Kidney (tissue), 13 donors: ENCODE measurements at regions not wholly inside any gene's neighbourhood (a gene's known extent, or its start where the extent isn't known, plus 50 kb on each side); places are given as distances from the start of the nearest gene placed in this dataset.

Experiments
- DNase-seq, 5 donors: peaks; one replicate each; pipeline ENCODE4 v3.0.0-alpha.2; 2013 to 2020
- FAIRE-seq: peaks from 2 replicates; lab custom pipeline; 2012; peaks lifted over from hg19 to GRCh38; lab: Jason Lieb, UNC
- H3K27ac ChIP-seq, 2 donors: one replicate each; pipeline ENCODE4 v1.7.0; 2013; ENCODE audit warnings: low read depth in 2 of 2, low read length in 2 of 2, inconsistent platforms in 1 of 2
- H3K27me3 ChIP-seq: one replicate; pipeline ENCODE4 v1.7.1; 2013; ENCODE audit warnings: low read length, inconsistent platforms; ENCODE audit not compliant: control insufficient read depth, insufficient read depth
- H3K36me3 ChIP-seq, 3 donors: one replicate each; pipeline versions ENCODE4 v1.7.0 to v1.7.1; 2013; ENCODE audit warnings: low read length in 3 of 3, control low read depth in 1 of 3, inconsistent platforms in 1 of 3; ENCODE audit not compliant: insufficient read depth in 3 of 3, control insufficient read depth in 2 of 3
- H3K4me1 ChIP-seq, 3 donors: one replicate each; pipeline versions ENCODE4 v1.7.0 to v1.7.1; 2013; ENCODE audit warnings: low read length in 3 of 3, inconsistent platforms in 1 of 3, low read depth in 1 of 3; ENCODE audit not compliant: control insufficient read depth in 2 of 3, insufficient read depth in 2 of 3
- H3K4me3 ChIP-seq, 3 donors: one replicate each; pipeline versions ENCODE4 v1.7.0 to v1.8.1; 2013; ENCODE audit warnings: low read length in 3 of 3, control low read depth in 1 of 3, inconsistent platforms in 1 of 3
- H3K9ac ChIP-seq, 3 donors: one replicate each; pipeline versions ENCODE4 v1.7.0 to v1.7.1; 2013; ENCODE audit warnings: low read length in 3 of 3, control low read depth in 1 of 3, inconsistent platforms in 1 of 3
- H3K9me3 ChIP-seq, 3 donors: one replicate each; pipeline versions ENCODE4 v1.7.0 to v1.7.1; 2013; ENCODE audit warnings: low read length in 3 of 3, control low read depth in 1 of 3, inconsistent platforms in 1 of 3; ENCODE audit not compliant: control insufficient read depth in 2 of 3, insufficient read depth in 1 of 3
- intact Hi-C: fragments of 100-400 bp; cut with DNase I; formaldehyde crosslinking; loops from one replicate; pipeline ENCODE4 v1.11.1; 2022
- TF ChIP-seq, protein P1 (sequence below): IDR thresholded peaks from 3 replicates; pipeline ENCODE4 v1.5.1; 2012; ENCODE audit warnings: mild to moderate bottlenecking, moderate library complexity, borderline replicate concordance; ENCODE audit not compliant: insufficient read depth; ENCODE audit errors: extremely low read depth
- donor health status: control.
- donor health status: control.
- donor health status: control.
- donor health status: control.
- donor health status: control.
- donor health status: DM: yes; HTN: yes; CAD: no.
- donor health status: Normal renal cell carcinoma (clear cell type).

GRCh38 chr14:96705422-96706092 is 91.6 kb upstream of the VRK1 start:
- H3K4me1 ChIP-seq = no peaks in the 10 kb centered on the region
- H3K36me3 ChIP-seq = no peaks in the 10 kb centered on the region
- H3K27me3 ChIP-seq = no peaks in the 10 kb centered on the region
- H3K4me3 ChIP-seq = no peak overlapping the region
- no peaks in the 10 kb centered on the region for H3K9me3 ChIP-seq
- DNase-seq = no peak
- intact Hi-C loops = no loop called here
- no peak for FAIRE-seq
- TF ChIP-seq, protein P1, sequence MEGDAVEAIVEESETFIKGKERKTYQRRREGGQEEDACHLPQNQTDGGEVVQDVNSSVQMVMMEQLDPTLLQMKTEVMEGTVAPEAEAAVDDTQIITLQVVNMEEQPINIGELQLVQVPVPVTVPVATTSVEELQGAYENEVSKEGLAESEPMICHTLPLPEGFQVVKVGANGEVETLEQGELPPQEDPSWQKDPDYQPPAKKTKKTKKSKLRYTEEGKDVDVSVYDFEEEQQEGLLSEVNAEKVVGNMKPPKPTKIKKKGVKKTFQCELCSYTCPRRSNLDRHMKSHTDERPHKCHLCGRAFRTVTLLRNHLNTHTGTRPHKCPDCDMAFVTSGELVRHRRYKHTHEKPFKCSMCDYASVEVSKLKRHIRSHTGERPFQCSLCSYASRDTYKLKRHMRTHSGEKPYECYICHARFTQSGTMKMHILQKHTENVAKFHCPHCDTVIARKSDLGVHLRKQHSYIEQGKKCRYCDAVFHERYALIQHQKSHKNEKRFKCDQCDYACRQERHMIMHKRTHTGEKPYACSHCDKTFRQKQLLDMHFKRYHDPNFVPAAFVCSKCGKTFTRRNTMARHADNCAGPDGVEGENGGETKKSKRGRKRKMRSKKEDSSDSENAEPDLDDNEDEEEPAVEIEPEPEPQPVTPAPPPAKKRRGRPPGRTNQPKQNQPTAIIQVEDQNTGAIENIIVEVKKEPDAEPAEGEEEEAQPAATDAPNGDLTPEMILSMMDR = no peak
- H3K9ac ChIP-seq = no peak overlapping the region
- no peak overlapping the region for H3K27ac ChIP-seq

- Histone ChIP-seq H3K9ac (no peak overlapping the region), H3K27ac (no peak overlapping the region), H3K27me3 (no peaks in the 10 kb centered on the region), H3K36me3 (no peaks in the 10 kb centered on the region), H3K9me3 (no peaks in the 10 kb centered on the region), H3K4me3 (no peak overlapping the region), H3K4me1 (no peaks in the 10 kb centered on the region)
- TF ChIP-seq, protein P1 = no peak
- FAIRE-seq (no peak), DNase-seq (no peak)
- intact Hi-C loops = no loop called here
Observed at GRCh38 chr14:96706893-96707292, 90.3 kb upstream of the VRK1 start.

- DNase-seq = no peak
- H3K36me3 ChIP-seq = no peaks in the 10 kb centered on the region
- H3K9me3 ChIP-seq = no peaks in the 10 kb centered on the region
- TF ChIP-seq, protein P1 = no peak
- no peak overlapping the region for H3K4me3 ChIP-seq
- no peak overlapping the region for H3K9ac ChIP-seq
- H3K4me1 ChIP-seq = no peaks in the 10 kb centered on the region
- intact Hi-C loops = no loop called here
- no peaks in the 10 kb centered on the region for H3K27me3 ChIP-seq
- no peak overlapping the region for H3K27ac ChIP-seq
- FAIRE-seq = no peak
Observed at GRCh38 chr14:96710060-96710666, 87.0 kb upstream of the VRK1 start.
